ENCODE measurements at regions not wholly inside any gene's neighbourhood (a gene's known extent, or its start where the extent isn't known, plus 50 kb on each side); places are given as distances from the start of the nearest gene placed in this dataset.
"Not testable (repeated sequence)": the region's sequence is repeated elsewhere in the genome, so short reads cannot be mapped to it uniquely, and the experiment has no call there.

DNA sequence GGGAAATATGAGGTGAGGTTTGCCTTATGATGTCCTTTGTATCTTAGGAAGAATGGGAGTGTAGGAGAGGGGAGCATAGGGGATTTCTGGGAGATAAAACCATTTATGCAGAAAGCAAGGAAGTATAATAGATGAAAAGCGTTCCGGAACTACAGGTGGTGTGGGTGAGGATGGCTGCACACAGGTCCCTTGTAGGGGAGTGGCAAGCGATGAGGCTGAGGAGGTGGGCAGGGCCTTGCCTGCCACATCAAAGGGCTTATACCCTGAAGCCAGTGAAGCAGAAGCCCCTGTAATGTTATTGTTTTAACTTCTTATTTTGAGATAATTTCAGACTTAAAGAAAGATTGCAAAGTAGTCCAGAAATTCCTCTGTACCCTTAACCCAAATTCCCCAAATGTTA, 107.3 kb upstream of the IKBKE start:
- not testable (repeated sequence) for DNase-seq

DNA sequence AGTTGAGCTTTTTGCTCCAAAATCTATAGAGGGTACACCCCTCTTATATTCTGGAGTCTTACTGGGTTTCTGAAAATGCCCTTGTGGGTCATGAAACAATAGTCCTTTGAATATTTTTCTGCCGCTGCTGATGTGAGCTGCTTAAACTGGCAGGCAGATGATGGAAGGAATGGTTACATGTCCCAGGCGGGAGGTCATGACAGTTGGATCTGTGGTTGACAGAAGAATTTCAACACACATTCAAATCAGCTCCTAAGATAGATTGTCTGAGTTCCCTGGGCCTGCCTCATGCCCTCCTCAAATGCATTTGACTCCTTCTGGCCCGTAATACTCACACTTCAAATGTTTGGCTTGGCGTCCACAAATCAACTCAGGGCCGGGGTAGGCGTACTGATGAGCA, 105.0 kb upstream of the IKBKE start:
- DNase-seq, result not testable (repeated sequence)

DNA sequence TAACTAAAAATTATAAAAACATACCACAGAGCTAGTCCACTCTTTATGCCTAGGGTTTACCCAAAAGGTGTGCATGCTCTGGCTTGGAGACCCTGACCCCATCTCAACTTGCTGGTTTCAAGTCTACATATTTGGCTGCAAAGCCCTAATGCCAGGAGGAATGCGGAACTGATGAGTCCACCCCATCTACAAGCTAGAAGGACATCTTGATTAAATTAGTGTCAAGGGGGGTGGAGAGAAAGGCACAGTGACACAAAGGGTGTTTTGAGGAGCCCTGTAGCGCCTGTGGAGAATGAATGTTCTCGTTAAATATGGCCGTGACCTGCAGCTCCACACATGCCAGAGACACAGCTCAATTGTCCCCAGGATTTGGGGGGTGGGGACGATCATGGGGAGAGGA, 104.1 kb upstream of the IKBKE start:
- DNase-seq, result not testable (repeated sequence)

DNA sequence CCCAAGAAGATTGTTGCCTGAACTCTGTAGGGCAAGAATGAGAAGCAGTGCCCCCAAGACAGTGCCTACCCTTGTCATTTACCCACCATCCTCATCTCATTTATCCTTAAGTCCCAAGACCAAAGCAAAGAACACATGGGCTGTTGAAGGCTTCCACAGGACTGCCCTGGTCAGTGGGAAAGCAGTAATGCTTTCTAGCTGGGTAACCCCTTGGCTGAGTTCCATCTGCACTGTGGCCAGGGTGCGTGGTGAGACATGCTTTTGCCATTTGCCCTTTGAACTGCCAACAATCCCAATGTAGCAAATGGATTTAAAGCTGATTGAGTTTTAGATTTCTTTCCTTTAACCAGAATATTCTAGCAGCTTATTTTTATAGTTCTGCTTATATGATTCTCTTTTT, 103.5 kb upstream of the IKBKE start:
- not testable (repeated sequence) for DNase-seq

DNA sequence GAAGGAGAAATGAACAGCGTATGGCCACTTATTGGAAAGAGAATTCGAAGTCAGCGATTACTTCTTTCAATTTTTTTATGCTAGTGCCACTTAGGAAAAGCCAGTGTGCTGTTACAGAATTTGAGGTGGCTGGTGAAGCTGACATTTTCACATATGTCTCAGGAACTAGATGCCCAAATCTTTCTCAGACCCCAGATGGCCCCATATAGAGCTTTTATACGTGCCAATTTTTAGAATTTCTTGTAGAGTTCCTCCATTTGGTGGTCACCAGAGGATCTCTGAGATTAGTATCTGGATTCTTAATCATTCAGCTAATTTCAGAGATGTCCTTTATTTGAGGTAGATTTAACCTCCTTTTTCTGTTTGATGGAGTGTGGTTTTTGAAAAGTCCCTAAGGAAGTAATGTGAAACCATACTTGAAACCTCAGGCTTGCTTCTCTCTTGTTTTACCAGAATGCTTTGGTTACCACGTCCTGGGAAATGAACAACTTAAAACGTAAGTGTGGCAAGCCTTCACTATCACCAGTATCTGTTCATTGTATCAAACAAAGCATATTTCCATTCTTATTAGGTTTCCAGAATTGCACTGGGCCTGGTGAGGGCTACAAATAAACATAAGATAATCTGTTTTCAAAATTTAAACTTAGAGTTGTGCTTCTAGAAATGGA, 102.2 kb upstream of the IKBKE start:
- not testable (repeated sequence) for DNase-seq

DNA sequence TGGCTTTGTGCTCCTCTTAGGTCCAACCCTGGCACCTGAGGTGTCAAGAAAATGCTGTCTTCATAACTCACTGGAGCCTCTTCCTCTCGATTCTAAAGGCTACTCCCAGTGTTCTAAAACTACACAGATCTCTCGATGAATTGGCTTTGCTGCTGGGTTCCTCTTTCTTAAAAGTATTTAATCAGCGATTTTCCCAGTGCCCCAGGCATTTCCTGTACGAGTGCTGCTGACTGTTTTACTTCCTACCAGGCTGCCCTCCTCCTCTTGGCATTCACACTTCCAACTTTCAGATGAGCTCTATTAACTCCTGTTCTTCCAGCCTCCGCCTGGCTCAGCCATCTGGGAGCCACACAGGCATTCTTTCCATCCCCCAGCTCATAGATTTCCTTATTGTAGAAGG, 95.6 kb upstream of the IKBKE start:
- not testable (repeated sequence) for DNase-seq

DNA sequence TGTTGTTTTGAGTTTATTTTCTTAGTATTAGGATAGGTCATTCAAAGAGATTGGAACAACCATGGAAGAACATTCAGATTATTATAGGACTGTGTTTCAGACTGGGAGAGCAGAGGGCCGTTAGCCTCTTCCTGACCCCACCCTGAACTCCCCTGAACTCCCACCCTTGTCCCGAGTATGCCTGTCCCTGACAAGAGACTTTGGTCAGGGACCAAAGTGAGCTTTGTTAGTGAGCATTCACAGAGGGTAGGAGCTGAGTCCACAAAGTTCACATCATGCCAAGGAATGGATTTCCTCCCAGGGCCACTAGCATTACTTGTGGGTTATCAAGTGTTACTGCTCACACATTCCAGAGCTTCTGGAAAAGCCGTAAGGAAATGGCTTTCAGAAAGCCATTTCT, 94.7 kb upstream of the IKBKE start:
- not testable (repeated sequence) for DNase-seq

DNA sequence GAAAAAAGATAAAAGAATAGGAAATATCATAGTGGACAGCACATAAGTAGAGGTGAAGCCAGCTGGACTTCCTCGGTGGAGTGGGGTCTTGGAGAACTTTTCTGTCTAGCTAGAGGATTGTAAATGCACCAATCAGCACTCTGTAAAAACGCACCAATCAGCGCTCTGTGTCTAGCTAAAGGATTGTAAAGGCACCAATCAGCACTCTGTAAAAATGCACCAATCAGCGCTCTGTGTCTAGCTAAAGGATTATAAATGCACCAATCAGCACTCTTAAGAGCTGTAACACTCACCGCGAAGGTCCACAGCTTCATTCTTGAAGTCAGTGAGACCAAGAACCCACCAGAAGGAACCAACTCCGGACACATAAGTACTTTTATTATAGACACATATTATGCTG, 91.8 kb upstream of the IKBKE start:
- DNase-seq, result not testable (repeated sequence)

DNA sequence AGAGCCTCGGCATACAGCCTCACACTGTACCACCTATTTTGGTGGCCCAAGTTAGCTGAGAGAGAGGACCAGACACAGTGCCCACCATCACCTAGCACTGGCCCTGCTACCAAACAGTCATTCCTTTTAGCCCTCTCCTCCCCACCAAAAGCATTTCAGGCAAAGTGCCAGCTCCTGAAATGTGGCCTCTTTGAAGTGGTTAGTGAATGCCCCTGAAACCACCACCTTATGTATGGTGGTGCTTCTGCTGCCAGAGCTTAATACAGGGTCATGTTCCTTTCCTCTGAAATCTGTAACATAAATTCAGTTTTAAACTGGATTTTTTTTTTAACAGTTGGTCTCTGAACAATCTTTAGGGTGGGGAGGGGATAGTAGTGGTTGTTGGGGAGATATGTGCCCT, 91.0 kb upstream of the IKBKE start:
- not testable (repeated sequence) for DNase-seq

DNA sequence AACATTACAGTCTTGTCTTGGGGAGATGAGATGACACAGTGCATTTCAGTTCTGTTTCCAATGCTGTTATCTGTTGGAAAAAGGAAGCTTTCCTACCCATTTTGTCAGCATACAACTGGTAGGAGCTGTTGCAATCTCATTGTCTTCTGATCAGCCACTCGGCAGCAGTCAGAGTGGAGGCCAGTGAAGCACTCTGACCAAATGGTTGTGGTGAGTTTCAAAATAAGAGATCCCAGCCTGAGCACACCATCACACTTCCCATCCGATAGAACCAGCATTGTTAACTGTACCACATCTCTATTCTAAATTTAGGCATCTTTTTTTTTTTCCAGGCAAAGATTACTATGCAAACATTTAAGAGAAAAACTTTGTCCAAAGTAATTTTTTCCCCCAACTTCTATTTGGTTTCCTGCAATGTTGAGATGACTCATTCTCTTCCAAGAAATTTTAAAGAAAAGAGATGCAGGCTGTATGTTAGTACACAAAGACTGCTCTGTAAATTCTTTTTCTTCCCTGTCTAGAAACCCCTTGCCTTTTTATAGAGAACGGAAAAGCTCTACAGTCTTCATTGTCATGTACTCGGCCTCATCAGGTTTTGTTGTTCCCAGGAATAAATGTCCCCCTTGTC, 90.0 kb upstream of the IKBKE start:
- not testable (repeated sequence) for DNase-seq

DNA sequence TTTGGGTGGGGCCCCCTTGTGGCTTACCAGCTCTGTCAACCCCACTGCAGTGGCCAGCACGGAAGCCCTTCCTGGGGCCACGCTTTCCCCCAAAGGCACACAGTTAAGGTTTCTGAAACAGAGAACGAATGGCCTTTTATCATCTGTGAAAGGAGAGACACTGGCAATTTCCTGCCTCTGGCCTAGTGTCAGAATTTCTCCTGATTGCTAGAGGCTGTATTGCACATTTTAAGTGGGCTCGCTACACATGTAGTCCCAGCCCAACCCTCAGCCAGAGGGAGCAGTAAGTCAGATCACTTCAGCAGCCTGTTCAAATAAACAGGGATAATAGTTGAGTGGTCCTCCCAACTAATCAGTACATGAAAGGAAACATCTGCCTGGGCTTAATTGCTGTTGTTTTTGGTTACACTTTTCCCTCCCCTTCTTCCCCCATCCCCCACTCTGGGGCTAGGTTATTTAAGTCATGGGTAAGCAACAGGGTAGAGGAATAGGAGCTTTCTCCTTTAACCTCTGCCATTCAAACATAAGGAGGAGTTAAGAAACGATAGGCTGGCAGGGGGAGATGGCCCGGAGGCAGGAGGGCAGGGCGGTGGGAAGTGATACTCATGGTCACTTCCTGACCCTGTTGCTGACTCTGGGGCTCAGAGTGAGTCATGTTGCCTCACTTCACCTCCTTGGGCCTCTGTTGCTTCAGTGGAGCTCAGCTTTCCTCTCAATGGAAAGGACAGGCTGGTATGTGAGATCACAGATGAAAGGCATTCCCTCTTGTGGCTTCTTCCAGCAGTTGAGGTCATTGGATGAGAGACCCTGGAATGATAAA, 89.3 kb upstream of the IKBKE start:
- not testable (repeated sequence) for DNase-seq

DNA sequence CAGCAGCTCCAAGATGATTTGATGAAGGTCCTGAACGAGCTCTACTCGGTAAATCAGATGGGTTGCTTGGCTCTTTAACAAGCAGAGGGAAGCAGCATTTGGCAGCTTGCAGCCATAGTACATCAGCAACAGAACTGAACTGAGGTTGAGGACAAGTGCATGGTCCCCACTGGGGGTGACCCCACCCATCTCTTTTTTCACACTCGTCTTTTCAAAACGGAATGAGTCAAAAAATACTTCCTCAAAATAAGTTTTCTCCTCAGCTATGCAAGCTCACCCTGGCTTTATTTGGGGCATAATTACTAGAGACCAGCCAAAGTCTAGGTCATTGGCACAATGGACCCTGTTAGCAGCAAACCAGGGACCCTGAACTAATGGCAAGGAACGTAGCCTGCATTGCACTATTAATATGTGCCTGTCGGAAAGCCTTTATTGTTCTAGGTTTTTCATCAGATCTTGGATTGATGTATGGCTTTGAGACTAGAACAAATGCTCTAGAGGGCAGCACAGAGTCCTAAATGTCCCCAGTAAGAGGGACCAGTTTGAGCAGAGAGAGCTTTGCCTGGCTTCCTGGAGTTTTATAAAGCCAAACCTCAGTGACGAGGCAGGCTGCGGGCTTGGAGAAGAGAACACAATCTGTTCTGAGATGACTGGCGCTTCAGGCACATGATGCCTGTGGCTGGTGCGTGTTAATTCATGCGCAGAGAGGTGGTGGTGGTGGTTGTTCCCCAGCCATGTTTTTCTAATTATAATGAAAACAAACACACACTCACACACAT, 86.1 kb upstream of the IKBKE start:
- not testable (repeated sequence) for DNase-seq

DNA sequence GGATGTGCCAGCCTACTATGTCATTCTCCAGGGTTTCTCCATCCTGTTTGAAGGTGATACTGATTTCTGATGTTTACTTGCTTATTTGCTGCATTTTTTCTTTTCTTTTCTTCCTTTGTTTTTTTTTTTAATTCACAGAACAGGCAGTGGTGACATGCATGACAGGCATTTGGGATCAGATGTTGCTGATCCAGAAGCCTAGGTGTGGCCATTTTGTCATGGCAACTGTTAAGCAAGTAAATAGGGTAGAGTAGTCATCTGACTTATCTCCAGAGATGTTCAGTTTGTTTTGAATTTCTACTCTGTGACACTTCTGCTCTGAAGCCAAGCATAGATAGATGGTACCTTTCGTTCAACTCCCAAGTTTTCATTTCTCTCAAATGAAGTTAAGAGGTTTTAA, 85.4 kb upstream of the IKBKE start:
- not testable (repeated sequence) for DNase-seq

DNA sequence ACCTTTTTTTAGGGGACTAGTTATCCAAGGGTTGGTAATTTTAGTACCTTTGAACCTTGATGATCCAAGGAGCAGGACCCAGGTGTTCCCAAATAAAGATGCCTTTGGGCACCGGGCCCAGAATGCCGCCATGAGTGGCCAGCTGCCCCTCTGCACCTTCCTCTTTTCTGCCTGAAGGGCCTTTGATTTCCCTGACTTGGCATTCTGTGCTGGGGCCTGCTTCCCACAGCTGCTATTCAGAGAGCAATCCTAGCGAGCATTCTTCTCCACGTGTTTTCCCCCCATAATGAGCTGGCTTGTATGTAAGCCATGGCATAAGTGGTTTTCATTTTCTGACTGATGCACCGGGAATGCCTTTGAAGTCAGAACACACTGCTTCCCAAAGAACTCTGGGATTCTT, 82.6 kb upstream of the IKBKE start:
- DNase-seq, result not testable (repeated sequence)

DNA sequence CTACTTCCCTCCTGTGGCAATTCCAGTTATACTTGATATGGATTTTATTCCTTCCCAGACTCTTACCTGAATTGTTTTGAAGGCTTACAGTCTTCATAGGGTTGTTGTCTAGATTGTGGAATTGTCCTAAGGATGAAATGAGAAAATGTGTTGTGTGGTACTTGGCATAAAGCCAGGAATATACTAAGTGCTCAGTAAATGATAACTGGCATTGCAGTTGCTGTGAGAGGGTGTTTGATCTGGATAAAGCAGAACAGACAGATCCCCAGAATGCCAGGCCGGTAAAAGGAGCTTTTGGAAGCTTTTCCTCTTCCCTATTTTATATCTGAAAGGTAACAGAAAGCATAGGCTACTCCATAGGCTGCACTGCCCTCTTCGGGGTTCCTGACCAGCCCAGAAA, 78.4 kb upstream of the IKBKE start:
- not testable (repeated sequence) for DNase-seq

DNA sequence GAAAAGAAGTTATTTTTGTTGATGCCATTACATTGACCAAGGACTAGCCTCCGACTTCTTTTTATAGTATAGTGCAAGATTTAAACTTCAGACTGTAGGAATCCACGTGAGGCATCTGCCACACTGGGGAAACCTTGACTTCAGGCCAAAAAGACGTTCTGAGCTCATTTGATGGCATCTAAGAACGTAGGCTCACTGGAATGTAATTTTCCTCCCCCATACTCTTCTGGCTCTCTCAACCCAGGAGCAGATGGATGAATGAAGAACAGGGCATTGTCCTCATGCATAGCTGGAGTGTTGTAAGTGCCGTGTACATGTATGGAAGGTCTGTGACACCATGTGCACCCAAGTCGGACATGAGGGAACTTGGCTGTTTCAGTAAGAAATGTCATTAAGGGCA, 72.8 kb upstream of the IKBKE start:
- DNase-seq, result not testable (repeated sequence)

DNA sequence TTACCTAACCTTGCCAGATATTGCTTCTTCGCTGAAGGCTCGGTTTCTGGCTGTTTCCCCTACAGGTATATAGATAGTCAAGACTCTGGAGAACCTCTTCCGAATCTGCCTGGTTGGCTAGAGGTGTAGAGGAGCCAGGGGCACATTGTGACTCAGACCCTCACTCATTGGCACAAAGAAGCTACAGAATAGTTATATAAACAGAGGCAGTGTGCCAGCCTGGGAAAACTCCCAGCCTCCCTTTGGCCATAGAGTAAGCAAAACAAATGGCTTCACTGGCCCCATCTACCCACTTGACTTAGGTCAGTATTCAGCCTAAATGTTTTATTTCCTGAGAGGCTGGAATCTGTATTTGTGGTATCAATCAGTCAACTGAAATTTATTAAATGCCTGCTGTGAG, 72.0 kb upstream of the IKBKE start:
- not testable (repeated sequence) for DNase-seq

DNA sequence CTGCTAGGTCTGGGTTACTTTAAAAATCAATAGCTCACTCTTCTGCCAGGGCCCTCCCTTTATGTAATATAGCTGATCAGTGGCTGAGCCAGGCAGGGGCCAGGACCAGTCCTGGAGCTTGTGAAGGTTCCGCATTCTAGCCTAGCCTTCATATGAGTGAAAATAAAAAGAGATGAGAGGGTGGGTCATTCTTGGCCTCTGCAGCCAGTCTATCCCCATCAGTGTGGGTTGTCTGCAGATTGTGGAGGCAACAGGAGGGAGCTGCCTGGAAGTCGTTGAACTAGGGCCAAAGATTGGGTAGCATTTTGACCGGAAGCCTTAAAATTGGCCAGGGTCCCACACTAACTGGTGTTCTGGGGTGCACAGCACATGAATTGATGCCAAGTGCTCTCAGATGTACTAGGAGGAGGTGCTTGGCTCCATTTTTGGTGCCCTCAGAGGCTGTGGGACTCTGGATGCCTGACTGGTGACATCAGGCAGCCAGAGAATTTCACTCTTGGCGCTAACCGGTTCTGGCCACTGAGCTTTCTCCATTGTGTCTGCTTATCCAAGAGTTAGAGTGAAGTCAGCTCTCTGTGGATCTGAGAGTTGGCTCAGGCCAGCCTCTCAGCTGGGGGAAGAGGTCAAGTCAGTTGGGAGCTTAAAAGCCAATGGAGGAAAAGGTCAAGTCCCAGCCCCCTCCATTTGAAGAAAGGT, 66.5 kb upstream of the IKBKE start:
- DNase-seq, result not testable (repeated sequence)

DNA sequence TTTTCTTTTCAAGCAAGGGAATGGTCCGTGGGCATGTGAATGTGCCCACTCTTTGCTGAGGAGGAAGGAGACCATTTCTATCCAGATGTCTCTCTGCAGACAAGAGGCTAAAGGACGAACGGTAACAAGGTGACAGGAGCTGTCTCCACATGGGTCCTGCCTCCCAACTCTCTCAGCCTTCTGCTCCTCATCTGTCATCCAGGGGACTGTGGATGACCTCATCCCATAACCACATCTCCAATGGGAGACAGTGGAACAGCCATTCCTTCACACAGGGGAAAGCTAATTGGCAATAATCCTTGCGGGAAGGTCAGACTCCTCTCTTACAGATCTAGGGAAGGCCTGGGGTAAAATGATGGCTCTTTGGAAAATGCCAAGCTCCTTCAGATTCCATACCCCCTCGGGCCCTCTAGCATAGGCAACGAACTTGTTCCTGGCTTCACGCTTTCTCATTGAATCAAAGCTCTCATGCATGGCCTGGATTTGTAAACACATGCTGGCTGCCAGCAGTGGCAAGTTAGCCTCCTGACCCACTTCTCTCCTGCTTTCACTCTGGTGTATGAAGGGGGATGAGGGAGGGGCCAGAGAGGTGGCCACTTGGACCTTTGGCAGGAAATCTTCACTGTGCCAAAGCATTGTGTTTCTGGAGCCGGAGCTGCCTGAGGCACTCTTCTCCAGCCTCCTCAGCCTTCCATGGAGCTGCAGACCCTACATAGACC, 65.8 kb upstream of the IKBKE start:
- DNase-seq, result not testable (repeated sequence)

DNA sequence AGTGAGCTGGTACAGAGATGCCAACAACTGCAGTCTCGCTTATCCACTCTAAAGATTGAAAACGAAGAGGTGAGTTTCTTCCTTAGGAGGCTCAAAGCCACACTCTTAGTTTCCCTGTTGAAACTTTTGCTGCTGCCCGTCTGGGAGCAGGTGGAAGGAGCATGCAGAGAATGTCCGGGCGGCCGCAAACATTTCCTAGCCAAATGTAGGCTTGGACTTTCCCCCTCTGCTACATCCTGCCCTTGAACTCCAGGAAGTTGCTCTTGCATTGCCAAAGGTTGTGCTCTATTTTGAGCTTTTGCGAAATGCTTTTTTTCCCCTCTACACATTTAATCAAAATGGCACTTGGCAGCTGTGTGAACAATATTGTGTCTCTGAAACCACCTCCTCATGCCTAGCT, 65.0 kb upstream of the IKBKE start:
- not testable (repeated sequence) for DNase-seq

All from hindlimb muscle (tissue), 1 donor.